ENCODE measurements at regions not wholly inside any gene's neighbourhood (a gene's known extent, or its start where the extent isn't known, plus 50 kb on each side); places are given as distances from the start of the nearest gene placed in this dataset.

DNA sequence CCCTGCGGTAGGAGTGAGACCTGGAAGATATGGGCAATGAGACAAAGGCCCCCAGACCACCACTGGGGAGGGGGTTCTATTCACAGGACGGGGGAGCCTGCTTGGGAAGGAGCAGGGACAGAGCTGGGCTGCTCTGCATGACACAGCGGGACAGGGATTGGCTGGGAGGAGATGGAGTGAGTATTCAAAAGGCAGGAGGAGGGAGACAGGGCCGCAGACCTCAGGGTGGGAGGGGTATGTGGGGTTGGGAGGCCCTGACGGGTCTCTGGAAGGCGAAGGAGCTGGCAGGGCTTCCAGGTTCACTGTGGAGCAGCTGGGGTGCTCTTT lies 60.8 kb upstream of the RPS6KA2 start (continued):
- TF ChIP-seq, protein P1, sequence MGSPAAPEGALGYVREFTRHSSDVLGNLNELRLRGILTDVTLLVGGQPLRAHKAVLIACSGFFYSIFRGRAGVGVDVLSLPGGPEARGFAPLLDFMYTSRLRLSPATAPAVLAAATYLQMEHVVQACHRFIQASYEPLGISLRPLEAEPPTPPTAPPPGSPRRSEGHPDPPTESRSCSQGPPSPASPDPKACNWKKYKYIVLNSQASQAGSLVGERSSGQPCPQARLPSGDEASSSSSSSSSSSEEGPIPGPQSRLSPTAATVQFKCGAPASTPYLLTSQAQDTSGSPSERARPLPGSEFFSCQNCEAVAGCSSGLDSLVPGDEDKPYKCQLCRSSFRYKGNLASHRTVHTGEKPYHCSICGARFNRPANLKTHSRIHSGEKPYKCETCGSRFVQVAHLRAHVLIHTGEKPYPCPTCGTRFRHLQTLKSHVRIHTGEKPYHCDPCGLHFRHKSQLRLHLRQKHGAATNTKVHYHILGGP (tag by site-specific recombination; IDR thresholded peaks at IDR 0.05): no peak
- no peak for TF ChIP-seq ZNF121 (tag by site-specific recombination; IDR thresholded peaks at IDR 0.05)

DNA sequence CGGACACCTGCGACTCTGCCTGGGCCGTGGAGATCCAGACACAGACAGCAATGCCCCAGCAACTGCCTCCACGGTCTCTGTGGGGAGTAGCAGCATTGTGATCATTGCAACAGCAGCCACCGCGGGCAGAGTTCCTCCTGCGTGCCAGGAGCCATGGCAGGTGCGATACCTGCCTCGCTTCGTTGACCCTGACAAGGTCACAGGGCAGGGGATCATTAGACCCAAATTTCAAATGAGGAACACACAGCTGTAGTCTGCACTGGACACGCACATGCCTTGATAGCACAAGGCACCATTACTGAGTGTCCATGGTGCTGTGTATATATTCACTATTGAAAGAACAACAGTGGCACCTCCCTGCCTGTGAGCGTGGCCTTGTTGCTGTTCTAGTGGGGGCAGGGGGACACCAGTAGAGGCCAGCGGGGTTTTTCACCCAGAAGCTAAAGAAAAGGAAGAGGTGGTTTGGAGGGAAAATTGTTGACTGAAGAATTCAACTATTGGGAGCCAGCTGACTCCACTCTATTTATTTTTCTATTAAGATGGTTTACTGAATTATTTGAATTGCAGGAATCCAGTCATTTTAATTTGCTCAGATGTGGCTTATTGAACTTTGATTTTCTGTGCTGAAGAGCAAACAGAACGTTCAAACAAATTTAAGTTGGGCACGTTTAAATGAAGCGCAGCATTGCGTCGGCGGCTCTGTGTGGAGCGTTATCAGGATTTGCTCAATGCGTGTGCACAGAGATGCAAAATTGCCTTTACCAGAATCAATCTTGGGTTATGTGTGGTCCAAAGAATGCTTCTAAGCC lies 60.2 kb upstream of the RPS6KA2 start:
- H3K4me1 ChIP-seq (ENCODE audit: control insufficient read depth, insufficient read depth, low read length): peaks cover 3% of the 10 kb centered on the region; the same call in 1 of the 2 replicates
- TF ChIP-seq TRIM28 (IDR thresholded peaks at IDR 0.05; ENCODE audit: borderline replicate concordance, low read length) (no peak), ZNF19 (tag by site-specific recombination; IDR thresholded peaks at IDR 0.05; ENCODE audit: low read depth) (no peak), ZNF16 (tag by site-specific recombination; IDR thresholded peaks at IDR 0.05; ENCODE audit: low read depth) (no peak), ZNF341 (tag by site-specific recombination; IDR thresholded peaks at IDR 0.05; ENCODE audit: low read depth) (no peak), ZNF280D (tag by site-specific recombination; IDR thresholded peaks at IDR 0.05) (no peak), ZNF626 (tag by site-specific recombination; IDR thresholded peaks at IDR 0.05) (no peak), ZNF670 (tag by site-specific recombination; IDR thresholded peaks at IDR 0.05; ENCODE audit: low read depth) (no peak), ZNF404 (tag by site-specific recombination; IDR thresholded peaks at IDR 0.05) (no peak), ZNF121 (tag by site-specific recombination; IDR thresholded peaks at IDR 0.05) (no peak), SCRT2 (tag by site-specific recombination; IDR thresholded peaks at IDR 0.05) (no peak), HOXD13 (CRISPR knock-in tag; IDR thresholded peaks at IDR 0.05; ENCODE audit: borderline replicate concordance) (no peak), OVOL3 (tag by site-specific recombination; IDR thresholded peaks at IDR 0.05) (no peak), ZNF223 (tag by site-specific recombination; IDR thresholded peaks at IDR 0.05) (no peak)
- TF ChIP-seq, protein P2, sequence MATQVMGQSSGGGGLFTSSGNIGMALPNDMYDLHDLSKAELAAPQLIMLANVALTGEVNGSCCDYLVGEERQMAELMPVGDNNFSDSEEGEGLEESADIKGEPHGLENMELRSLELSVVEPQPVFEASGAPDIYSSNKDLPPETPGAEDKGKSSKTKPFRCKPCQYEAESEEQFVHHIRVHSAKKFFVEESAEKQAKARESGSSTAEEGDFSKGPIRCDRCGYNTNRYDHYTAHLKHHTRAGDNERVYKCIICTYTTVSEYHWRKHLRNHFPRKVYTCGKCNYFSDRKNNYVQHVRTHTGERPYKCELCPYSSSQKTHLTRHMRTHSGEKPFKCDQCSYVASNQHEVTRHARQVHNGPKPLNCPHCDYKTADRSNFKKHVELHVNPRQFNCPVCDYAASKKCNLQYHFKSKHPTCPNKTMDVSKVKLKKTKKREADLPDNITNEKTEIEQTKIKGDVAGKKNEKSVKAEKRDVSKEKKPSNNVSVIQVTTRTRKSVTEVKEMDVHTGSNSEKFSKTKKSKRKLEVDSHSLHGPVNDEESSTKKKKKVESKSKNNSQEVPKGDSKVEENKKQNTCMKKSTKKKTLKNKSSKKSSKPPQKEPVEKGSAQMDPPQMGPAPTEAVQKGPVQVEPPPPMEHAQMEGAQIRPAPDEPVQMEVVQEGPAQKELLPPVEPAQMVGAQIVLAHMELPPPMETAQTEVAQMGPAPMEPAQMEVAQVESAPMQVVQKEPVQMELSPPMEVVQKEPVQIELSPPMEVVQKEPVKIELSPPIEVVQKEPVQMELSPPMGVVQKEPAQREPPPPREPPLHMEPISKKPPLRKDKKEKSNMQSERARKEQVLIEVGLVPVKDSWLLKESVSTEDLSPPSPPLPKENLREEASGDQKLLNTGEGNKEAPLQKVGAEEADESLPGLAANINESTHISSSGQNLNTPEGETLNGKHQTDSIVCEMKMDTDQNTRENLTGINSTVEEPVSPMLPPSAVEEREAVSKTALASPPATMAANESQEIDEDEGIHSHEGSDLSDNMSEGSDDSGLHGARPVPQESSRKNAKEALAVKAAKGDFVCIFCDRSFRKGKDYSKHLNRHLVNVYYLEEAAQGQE (tag by site-specific recombination; IDR thresholded peaks at IDR 0.05): no peak
- no peaks in the 10 kb centered on the region for H3K9me3 ChIP-seq (ENCODE audit: control insufficient read depth, insufficient read depth, low read depth, low read length)
- CTCF ChIA-PET: no interaction called here
- H3K4me3 ChIP-seq (ENCODE audit: low read depth, low read length): no peak overlapping the region
- POLR2A ChIA-PET: no interaction called here
- H3K36me3 ChIP-seq (ENCODE audit: control insufficient read depth in 2 of 2, insufficient read depth in 1 of 2, low read length in 2 of 2): no peaks in the 10 kb centered on the region
- no peak overlapping the region for H3K27ac ChIP-seq (ENCODE audit: extremely low read depth, low read depth, low read length)

- CTCF ChIA-PET: no interaction called here
- H3K9me3 ChIP-seq (ENCODE audit: control insufficient read depth, insufficient read depth, low read depth, low read length): no peaks in the 10 kb centered on the region
- no peak overlapping the region for H3K27ac ChIP-seq (ENCODE audit: extremely low read depth, low read depth, low read length)
- peaks cover under 1% of the 10 kb centered on the region; the same call in 1 of the 2 replicates for H3K4me1 ChIP-seq (ENCODE audit: control insufficient read depth, insufficient read depth, low read length)
- POLR2A ChIA-PET: no interaction called here
- H3K4me3 ChIP-seq (ENCODE audit: low read depth, low read length): no peak overlapping the region
- TF ChIP-seq, protein P3, sequence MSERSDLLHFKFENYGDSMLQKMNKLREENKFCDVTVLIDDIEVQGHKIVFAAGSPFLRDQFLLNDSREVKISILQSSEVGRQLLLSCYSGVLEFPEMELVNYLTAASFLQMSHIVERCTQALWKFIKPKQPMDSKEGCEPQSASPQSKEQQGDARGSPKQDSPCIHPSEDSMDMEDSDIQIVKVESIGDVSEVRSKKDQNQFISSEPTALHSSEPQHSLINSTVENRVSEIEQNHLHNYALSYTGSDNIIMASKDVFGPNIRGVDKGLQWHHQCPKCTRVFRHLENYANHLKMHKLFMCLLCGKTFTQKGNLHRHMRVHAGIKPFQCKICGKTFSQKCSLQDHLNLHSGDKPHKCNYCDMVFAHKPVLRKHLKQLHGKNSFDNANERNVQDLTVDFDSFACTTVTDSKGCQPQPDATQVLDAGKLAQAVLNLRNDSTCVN (tag by site-specific recombination; optimal IDR thresholded peaks at IDR 0.05): no peak
- TF ChIP-seq ZNF518A (tag by site-specific recombination; conservative IDR thresholded peaks at IDR 0.05; ENCODE audit: low read depth) (no peak), ZBTB17 (tag by site-specific recombination; IDR thresholded peaks at IDR 0.05) (no peak)
- H3K36me3 ChIP-seq (ENCODE audit: control insufficient read depth in 2 of 2, insufficient read depth in 1 of 2, low read length in 2 of 2): no peaks in the 10 kb centered on the region
Measured at GRCh38 chr6:166686317-166686716, 59.3 kb upstream of the RPS6KA2 start.

Data from HEK293 (cell line).